ENCODE measurements at regions not wholly inside any gene's neighbourhood (a gene's known extent, or its start where the extent isn't known, plus 50 kb on each side); places are given as distances from the start of the nearest gene placed in this dataset.

GRCh38 chr7:67950321-67951083, 953.9 kb downstream of the TYW1 start:
- H3K4me3 Mint-ChIP-seq, result no peak overlapping the region
- H3K4me2 ChIP-seq, result no peak overlapping the region
- H3K9me2 ChIP-seq (ENCODE audit: insufficient read depth), result no peaks in the 10 kb centered on the region
- H3K79me2 ChIP-seq (replicated peaks; ENCODE audit: insufficient read depth), result no peaks in the 10 kb centered on the region
- peaks cover 99% of the 10 kb centered on the region for H3K9me3 Mint-ChIP-seq
- no peaks in the 10 kb centered on the region for H3K27me3 ChIP-seq (ENCODE audit: insufficient read depth)
- H3K4me1 Mint-ChIP-seq, result no peaks in the 10 kb centered on the region
- no peaks in the 10 kb centered on the region for H3K4me1 ChIP-seq (ENCODE audit: insufficient read depth)
- DNase-seq (ENCODE audit: low spot score) (no peak), ATAC-seq (no peak)
- H4K20me1 ChIP-seq (replicated peaks; ENCODE audit: insufficient read depth), result no peaks in the 10 kb centered on the region
- H3K27ac ChIP-seq (ENCODE audit: low read depth), result no peak overlapping the region
- peaks cover 3% of the 10 kb centered on the region for H3K36me3 ChIP-seq (ENCODE audit: insufficient read depth)
- peaks cover 5% of the 10 kb centered on the region for H3K27me3 Mint-ChIP-seq (ENCODE audit: insufficient read depth, low read depth, poor library complexity)
- no peaks in the 10 kb centered on the region for H3F3A ChIP-seq (replicated peaks; ENCODE audit: low read depth)
- no peak for TF ChIP-seq ETS1 (IDR thresholded peaks at IDR 0.05)
- peaks cover 46% of the 10 kb centered on the region for H3K36me3 Mint-ChIP-seq (ENCODE audit: low read depth)
- H3K4me3 ChIP-seq, result no peak overlapping the region
- no peak overlapping the region for H3K27ac Mint-ChIP-seq
- H2AFZ ChIP-seq, result no peak overlapping the region

DNA sequence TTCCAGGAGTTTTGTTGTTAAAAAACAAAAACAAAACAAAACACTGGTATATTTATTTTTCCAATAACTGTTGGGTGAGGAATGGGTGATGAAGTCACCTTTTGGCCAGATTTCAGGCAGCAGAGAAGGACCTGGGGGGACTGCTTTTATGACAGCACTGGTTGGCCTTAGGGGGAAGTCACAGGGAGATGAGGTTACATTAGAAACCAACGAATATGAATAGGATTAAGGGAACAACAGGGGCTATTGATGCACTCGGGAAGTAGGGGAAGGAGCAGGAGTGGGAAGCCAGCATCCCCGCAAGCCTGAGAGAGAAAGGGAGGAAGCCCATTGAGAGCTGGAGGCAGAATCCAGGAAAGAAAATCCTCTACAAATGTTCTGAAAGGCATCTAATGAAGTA, 958.4 kb downstream of the TYW1 start:
- Mint-ChIP-seq H3K27me3 (ENCODE audit: insufficient read depth, low read depth, poor library complexity) (peaks cover 5% of the 10 kb centered on the region), H3K27ac (no peak overlapping the region), H3K4me1 (no peaks in the 10 kb centered on the region), H3K9me3 (peaks cover 98% of the 10 kb centered on the region), H3K4me3 (no peak overlapping the region), H3K36me3 (ENCODE audit: low read depth) (peaks cover 39% of the 10 kb centered on the region)
- TF ChIP-seq CTCF (conservative IDR thresholded peaks at IDR 0.05; ENCODE audit: low read depth in 2 of 2), result no peak
- TF ChIP-seq, protein P1, sequence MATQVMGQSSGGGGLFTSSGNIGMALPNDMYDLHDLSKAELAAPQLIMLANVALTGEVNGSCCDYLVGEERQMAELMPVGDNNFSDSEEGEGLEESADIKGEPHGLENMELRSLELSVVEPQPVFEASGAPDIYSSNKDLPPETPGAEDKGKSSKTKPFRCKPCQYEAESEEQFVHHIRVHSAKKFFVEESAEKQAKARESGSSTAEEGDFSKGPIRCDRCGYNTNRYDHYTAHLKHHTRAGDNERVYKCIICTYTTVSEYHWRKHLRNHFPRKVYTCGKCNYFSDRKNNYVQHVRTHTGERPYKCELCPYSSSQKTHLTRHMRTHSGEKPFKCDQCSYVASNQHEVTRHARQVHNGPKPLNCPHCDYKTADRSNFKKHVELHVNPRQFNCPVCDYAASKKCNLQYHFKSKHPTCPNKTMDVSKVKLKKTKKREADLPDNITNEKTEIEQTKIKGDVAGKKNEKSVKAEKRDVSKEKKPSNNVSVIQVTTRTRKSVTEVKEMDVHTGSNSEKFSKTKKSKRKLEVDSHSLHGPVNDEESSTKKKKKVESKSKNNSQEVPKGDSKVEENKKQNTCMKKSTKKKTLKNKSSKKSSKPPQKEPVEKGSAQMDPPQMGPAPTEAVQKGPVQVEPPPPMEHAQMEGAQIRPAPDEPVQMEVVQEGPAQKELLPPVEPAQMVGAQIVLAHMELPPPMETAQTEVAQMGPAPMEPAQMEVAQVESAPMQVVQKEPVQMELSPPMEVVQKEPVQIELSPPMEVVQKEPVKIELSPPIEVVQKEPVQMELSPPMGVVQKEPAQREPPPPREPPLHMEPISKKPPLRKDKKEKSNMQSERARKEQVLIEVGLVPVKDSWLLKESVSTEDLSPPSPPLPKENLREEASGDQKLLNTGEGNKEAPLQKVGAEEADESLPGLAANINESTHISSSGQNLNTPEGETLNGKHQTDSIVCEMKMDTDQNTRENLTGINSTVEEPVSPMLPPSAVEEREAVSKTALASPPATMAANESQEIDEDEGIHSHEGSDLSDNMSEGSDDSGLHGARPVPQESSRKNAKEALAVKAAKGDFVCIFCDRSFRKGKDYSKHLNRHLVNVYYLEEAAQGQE (IDR thresholded peaks at IDR 0.05; ENCODE audit: unreplicated experiment), result no peak
- TF ChIP-seq STAT1 (IDR thresholded peaks at IDR 0.05; ENCODE audit: unreplicated experiment), result no peak
- TF ChIP-seq POLR2AphosphoS5 (IDR thresholded peaks at IDR 0.05; ENCODE audit: low read depth), result no peak
- no peak for TF ChIP-seq ZNF331 (CRISPR knock-in tag; IDR thresholded peaks at IDR 0.05; ENCODE audit: low read depth)
- Histone ChIP-seq H3K9me2 (ENCODE audit: insufficient read depth) (no peaks in the 10 kb centered on the region), H3K27me3 (ENCODE audit: insufficient read depth) (no peaks in the 10 kb centered on the region), H3K4me2 (no peak overlapping the region), H3K4me1 (ENCODE audit: insufficient read depth) (no peaks in the 10 kb centered on the region), H4K20me1 (replicated peaks; ENCODE audit: insufficient read depth) (no peaks in the 10 kb centered on the region), H2AFZ (no peak overlapping the region), H3F3A (replicated peaks; ENCODE audit: low read depth) (no peaks in the 10 kb centered on the region), H3K79me2 (replicated peaks; ENCODE audit: insufficient read depth) (no peaks in the 10 kb centered on the region), H3K27ac (ENCODE audit: low read depth) (no peak overlapping the region), H3K4me3 (no peak overlapping the region), H3K36me3 (ENCODE audit: insufficient read depth) (peaks cover 3% of the 10 kb centered on the region)
- no peak for DNase-seq (ENCODE audit: low spot score)
- ATAC-seq, result no peak
